NCI-H2107 (cell line): ENCODE measurements at regions not wholly inside any gene's neighbourhood (a gene's known extent, or its start where the extent isn't known, plus 50 kb on each side); places are given as distances from the start of the nearest gene placed in this dataset.
"Not testable (repeated sequence)": the region's sequence is repeated elsewhere in the genome, so short reads cannot be mapped to it uniquely, and the experiment has no call there.

Experiments used
- DNase-seq: peaks from one replicate; lab custom pipeline; 2025; lab: John Stamatoyannopoulos, UW

GRCh38 chr13:30816736-30817135, 81.4 kb downstream of the ALOX5AP start:
- no peak for DNase-seq

GRCh38 chr13:30818323-30818960, 83.1 kb downstream of the ALOX5AP start:
- DNase-seq: no peak

GRCh38 chr13:30819136-30819888, 84.0 kb downstream of the ALOX5AP start:
- no peak for DNase-seq

GRCh38 chr13:30821421-30821820, 84.7 kb upstream of the MEDAG start:
- DNase-seq: no peak

- DNase-seq: no peak
These were observed 81.4 kb upstream of the MEDAG start for GRCh38 chr13:30824651-30825050.

GRCh38 chr13:30826911-30827577, 79.0 kb upstream of the MEDAG start:
- no peak for DNase-seq

GRCh38 chr13:30827578-30827925, 78.5 kb upstream of the MEDAG start:
- no peak for DNase-seq

- no peak for DNase-seq
These were observed 76.8 kb upstream of the MEDAG start for GRCh38 chr13:30829145-30829832.

GRCh38 chr13:30829833-30830637, 76.0 kb upstream of the MEDAG start:
- no peak for DNase-seq

- no peak for DNase-seq
These were observed 75.5 kb upstream of the MEDAG start for GRCh38 chr13:30830638-30830965.

GRCh38 chr13:30831515-30831914, 74.6 kb upstream of the MEDAG start:
- DNase-seq: no peak

- DNase-seq: no peak
These were observed 73.7 kb upstream of the MEDAG start for GRCh38 chr13:30832377-30832776.

- DNase-seq: peak; percentile 78
These were observed 73.2 kb upstream of the MEDAG start for GRCh38 chr13:30832845-30833332.

- no peak for DNase-seq
These were observed 70.6 kb upstream of the MEDAG start for GRCh38 chr13:30835442-30835841.

GRCh38 chr13:30837227-30838159, 68.6 kb upstream of the MEDAG start:
- DNase-seq: no peak

GRCh38 chr13:30839636-30840035, 66.4 kb upstream of the MEDAG start:
- not testable (repeated sequence) for DNase-seq

- DNase-seq: no peak
These were observed 65.6 kb upstream of the MEDAG start for GRCh38 chr13:30840515-30840914.

GRCh38 chr13:30841154-30841553, 64.9 kb upstream of the MEDAG start:
- DNase-seq: no peak

- no peak for DNase-seq
These were observed 62.5 kb upstream of the MEDAG start for GRCh38 chr13:30843548-30843947.

- no peak for DNase-seq
These were observed 61.3 kb upstream of the MEDAG start for GRCh38 chr13:30844548-30845296.
